GM12878 (cell line): ENCODE measurements at regions not wholly inside any gene's neighbourhood (a gene's known extent, or its start where the extent isn't known, plus 50 kb on each side); places are given as distances from the start of the nearest gene placed in this dataset.

Source experiments
- ATAC-seq: fragments of 200-7000 bp; cut with Tn5 transposase; 3 replicates; pipeline ENCODE4 v1.9.1; 2020; ENCODE audit warnings: mild to moderate bottlenecking, moderate library complexity
- BruUV-seq: library from RNA; stranded (reverse); fragments of 400-500 nt; replicated peaks from 2 replicates; lab custom pipeline; 2021; lab: Mats Ljungman, UMichigan
- CTCF ChIA-PET: fragments of 300-600 bp; sonication (Branson Sonifier 250); formaldehyde crosslinking; extraction: SDS; loops from one replicate; lab custom pipeline; 2021; ENCODE audit warnings: inconsistent platforms; lab: Yijun Ruan, JAX
- POLR2A ChIA-PET: fragments of 350-600 bp; formaldehyde crosslinking; extraction: SDS; loops from one replicate; lab custom pipeline; 2021; ENCODE audit warnings: inconsistent platforms; lab: Charles Lee
- RAD21 ChIA-PET: fragments of 300-600 bp; sonication (Branson Sonifier 250); formaldehyde crosslinking; loops from one replicate; lab custom pipeline; 2023; ENCODE audit warnings: antibody characterized with exemption; ENCODE audit not compliant: unreplicated experiment; lab: Charles Lee
- SMC1A ChIA-PET: fragments of 300-600 bp; sonication (Branson Sonifier 250); formaldehyde crosslinking; loops from one replicate; lab custom pipeline; 2023; ENCODE audit not compliant: unreplicated experiment, uncharacterized antibody; lab: Charles Lee
- DNase-seq: peaks from one replicate; pipeline ENCODE4 v3.0.0-alpha.2; 2011; ENCODE audit warnings: low read depth, low spot score
- FAIRE-seq: peaks from 3 replicates; lab custom pipeline; 2011; peaks lifted over from hg19 to GRCh38; lab: Jason Lieb, UNC
- H2AFZ ChIP-seq: 2 replicates; pipeline ENCODE4 v1.6.0; 2011; ENCODE audit warnings: low read depth, low read length, control low read depth; ENCODE audit not compliant: control insufficient read depth
- H3K27ac ChIP-seq: 2 replicates; pipeline ENCODE4 v1.5.1; 2011; ENCODE audit warnings: control low read depth; ENCODE audit not compliant: control insufficient read depth, insufficient read depth
- H3K27me3 ChIP-seq, 2 experiments: replicated peaks in 1 of 2; 2 replicates each; pipeline versions ENCODE4 v1.6.0 to v1.6.1; 2011; ENCODE audit warnings: low read length in 1 of 2; ENCODE audit not compliant: control insufficient read depth in 2 of 2, insufficient read depth in 2 of 2
- H3K36me3 ChIP-seq, 2 experiments: 2 replicates each; pipeline ENCODE4 v1.5.1; 2011; ENCODE audit warnings: low read length in 1 of 2; ENCODE audit not compliant: control insufficient read depth in 2 of 2, insufficient read depth in 2 of 2
- H3K4me1 ChIP-seq: 2 replicates; pipeline ENCODE4 v1.6.1; 2011; ENCODE audit warnings: mild to moderate bottlenecking, low read length, moderate library complexity, mixed read lengths; ENCODE audit not compliant: control insufficient read depth, insufficient read depth
- H3K4me2 ChIP-seq: 2 replicates; pipeline ENCODE4 v1.6.0; 2011; ENCODE audit warnings: control low read depth; ENCODE audit not compliant: control insufficient read depth, insufficient read depth
- H3K4me3 ChIP-seq: fragments of 200-600 bp; sonication (generic); 2 replicates; pipeline ENCODE4 v1.5.1; 2016
- H3K79me2 ChIP-seq: 2 replicates; pipeline ENCODE4 v1.6.0; 2011; ENCODE audit warnings: low read length; ENCODE audit not compliant: control insufficient read depth, insufficient read depth
- H3K9ac ChIP-seq: 2 replicates; pipeline ENCODE4 v1.8.0; 2011; ENCODE audit warnings: low read length, control low read depth, mixed read lengths; ENCODE audit not compliant: control insufficient read depth, insufficient read depth
- H3K9me3 ChIP-seq: replicated peaks from 3 replicates; pipeline ENCODE4 v1.5.1; 2011; ENCODE audit warnings: mild to moderate bottlenecking, low read length; ENCODE audit not compliant: control insufficient read depth, insufficient read depth
- H4K20me1 ChIP-seq: 2 replicates; pipeline ENCODE4 v1.6.0; 2011; ENCODE audit not compliant: control insufficient read depth, insufficient read depth
- ASH2L ChIP-seq: fragments of 300-600, 200-600 bp; sonication (generic); IDR thresholded peaks from 2 replicates; pipeline ENCODE4 v1.6.1; 2017; ENCODE audit warnings: low read depth, mild to moderate bottlenecking, borderline replicate concordance
- BCL11A ChIP-seq: IDR thresholded peaks from 2 replicates; pipeline ENCODE4 v1.6.1; 2011; ENCODE audit warnings: low read depth, low read length
- BRCA1 ChIP-seq: IDR thresholded peaks from 2 replicates; pipeline ENCODE4 v1.6.1; 2011; ENCODE audit warnings: low read depth, low read length, improper control_type of control experiment
- CBX3 ChIP-seq: fragments of 200-600 bp; sonication (generic); IDR thresholded peaks from 2 replicates; pipeline ENCODE4 v1.6.1; 2016; ENCODE audit warnings: low read depth, borderline replicate concordance
- CHD4 ChIP-seq: fragments of 200-600 bp; sonication (generic); IDR thresholded peaks from 2 replicates; pipeline ENCODE4 v1.6.1; 2016; ENCODE audit warnings: mild to moderate bottlenecking
- CUX1 ChIP-seq: IDR thresholded peaks from 2 replicates; pipeline ENCODE4 v1.6.1; 2012; ENCODE audit warnings: improper control_type of control experiment, low read depth, low read length; ENCODE audit not compliant: insufficient replicate concordance
- IKZF2 ChIP-seq, 2 experiments: fragments of 450-650 bp; IDR thresholded peaks; 2 replicates each; pipeline ENCODE4 v1.6.1; 2017; ENCODE audit warnings: mild to moderate bottlenecking in 2 of 2, moderate library complexity in 2 of 2
- MTA2 ChIP-seq: fragments of 450-650 bp; IDR thresholded peaks from 2 replicates; pipeline ENCODE4 v1.6.1; 2016; ENCODE audit warnings: low read depth, mild to moderate bottlenecking, moderate library complexity
- MXI1 ChIP-seq: fragments of 150-350 bp; IDR thresholded peaks from 2 replicates; pipeline ENCODE4 v1.6.1; 2011; ENCODE audit warnings: low read depth, mild to moderate bottlenecking, inconsistent platforms, low read length, improper control_type of control experiment
- NFYA ChIP-seq: IDR thresholded peaks from 2 replicates; pipeline ENCODE4 v1.6.1; 2011; ENCODE audit warnings: low read depth, mild to moderate bottlenecking, low read length, improper control_type of control experiment, borderline replicate concordance
- NFYB ChIP-seq: IDR thresholded peaks from 2 replicates; pipeline ENCODE4 v1.6.1; 2011; ENCODE audit warnings: low read depth, mild to moderate bottlenecking, low read length, improper control_type of control experiment, moderate library complexity; ENCODE audit not compliant: insufficient read depth
- POLR2AphosphoS2 ChIP-seq: IDR thresholded peaks from 2 replicates; pipeline ENCODE4 v1.6.1; 2011; ENCODE audit warnings: low read depth, mild to moderate bottlenecking, low read length, improper control_type of control experiment, moderate library complexity
- RAD51 ChIP-seq: fragments of 450-650 bp; IDR thresholded peaks from 2 replicates; pipeline ENCODE4 v1.6.1; 2016; ENCODE audit warnings: moderate library complexity, mild to moderate bottlenecking, inconsistent platforms
- RCOR1 ChIP-seq: conservative IDR thresholded peaks from 2 replicates; pipeline ENCODE4 v1.6.1; 2012; ENCODE audit warnings: low read depth, low read length, improper control_type of control experiment
- RUNX3 ChIP-seq: IDR thresholded peaks from 2 replicates; pipeline ENCODE4 v1.6.1; 2012; ENCODE audit warnings: low read length, inconsistent platforms
- SIX5 ChIP-seq: IDR thresholded peaks from 2 replicates; pipeline ENCODE4 v1.6.1; 2011; ENCODE audit warnings: mild to moderate bottlenecking, low read depth, low read length, moderate library complexity; ENCODE audit not compliant: severe bottlenecking
- SMAD5 ChIP-seq: IDR thresholded peaks from 2 replicates; pipeline ENCODE4 v1.6.1; 2016; ENCODE audit warnings: antibody characterized with exemption, low read depth
- SMARCA5 ChIP-seq: fragments of 450-650 bp; IDR thresholded peaks from 2 replicates; pipeline ENCODE4 v1.6.1; 2017; ENCODE audit warnings: mild to moderate bottlenecking
- SREBF1 ChIP-seq: IDR thresholded peaks from 2 replicates; pipeline ENCODE4 v1.6.1; 2012; ENCODE audit warnings: mild to moderate bottlenecking, low read length
- YBX1 ChIP-seq: fragments of 450-650 bp; IDR thresholded peaks from 2 replicates; pipeline ENCODE4 v1.6.1; 2016; ENCODE audit warnings: antibody characterized with exemption
- ZNF274 ChIP-seq: IDR thresholded peaks from one replicate; pipeline ENCODE4 v1.8.0; 2011; ENCODE audit not compliant: insufficient read length, insufficient read depth
- in situ Hi-C: fragments of 300-500 bp; cut with MboI; formaldehyde crosslinking; loops from 9 replicates; pipeline ENCODE4 v1.14.3; 2018; ENCODE audit warnings: mixed read lengths
- intact Hi-C: fragments of 100-400 bp; cut with micrococcal nuclease; formaldehyde crosslinking; loops from one replicate; pipeline ENCODE4 v1.14.2; 2022; ENCODE audit not compliant: unreplicated experiment

- TF ChIP-seq CUX1 (no peak), MTA2 (0 out of 2 replicates have a peak, but pooled peaks have one; percentile 11), ZNF274 (no peak), SMAD5 (no peak), CBX3 (no peak), RUNX3 (peak; percentile 28; the same call in 1 of the 2 replicates), SIX5 (no peak)
These were observed 261.6 kb upstream of the SPOPL start (continued) for GRCh38 chr2:138239902-138240491.

- ATAC-seq: no peak; the same call in 2 of the 3 replicates
- Histone ChIP-seq H3K4me3 (no peak overlapping the region), H3K27me3 (no peaks in the 10 kb centered on the region), H3K4me1 (no peaks in the 10 kb centered on the region), H2AFZ (no peak overlapping the region), H3K4me2 (no peak overlapping the region), H3K79me2 (no peaks in the 10 kb centered on the region), H3K36me3 (no peaks in the 10 kb centered on the region), H3K9me3 (no peaks in the 10 kb centered on the region), H3K9ac (no peak overlapping the region), H3K27ac (no peak overlapping the region), H4K20me1 (no peaks in the 10 kb centered on the region)
- CTCF ChIA-PET: no interaction called here
- BruUV-seq: no TSS peak
- intact Hi-C loops (no loop called here), in situ Hi-C loops (no loop called here)
- POLR2A ChIA-PET: no interaction called here
- SMC1A ChIA-PET: interaction anchor here (1.3 to 2.0 kb wide), 2 partner anchors 23 to 55 kb away, joined by 7 to 8 read pairs; no protein-coding TSS in a partner anchor
- FAIRE-seq: no peak
- RAD21 ChIA-PET: no interaction called here
- DNase-seq: no peak
- TF ChIP-seq ZNF274 (no peak), POLR2AphosphoS2 (no peak), RAD51 (no peak), SREBF1 (no peak), NFYA (no peak), NFYB (no peak), ASH2L (no peak), BCL11A (no peak), BRCA1 (no peak), MXI1 (no peak), CHD4 (no peak), IKZF2 (IDR thresholded peaks at IDR 0.05) (no peak), RCOR1 (no peak), SMARCA5 (no peak), YBX1 (no peak)
These were observed 258.2 kb upstream of the SPOPL start for GRCh38 chr2:138243372-138243771.
